ENCODE measurements at regions not wholly inside any gene's neighbourhood (a gene's known extent, or its start where the extent isn't known, plus 50 kb on each side); places are given as distances from the start of the nearest gene placed in this dataset.

DNA sequence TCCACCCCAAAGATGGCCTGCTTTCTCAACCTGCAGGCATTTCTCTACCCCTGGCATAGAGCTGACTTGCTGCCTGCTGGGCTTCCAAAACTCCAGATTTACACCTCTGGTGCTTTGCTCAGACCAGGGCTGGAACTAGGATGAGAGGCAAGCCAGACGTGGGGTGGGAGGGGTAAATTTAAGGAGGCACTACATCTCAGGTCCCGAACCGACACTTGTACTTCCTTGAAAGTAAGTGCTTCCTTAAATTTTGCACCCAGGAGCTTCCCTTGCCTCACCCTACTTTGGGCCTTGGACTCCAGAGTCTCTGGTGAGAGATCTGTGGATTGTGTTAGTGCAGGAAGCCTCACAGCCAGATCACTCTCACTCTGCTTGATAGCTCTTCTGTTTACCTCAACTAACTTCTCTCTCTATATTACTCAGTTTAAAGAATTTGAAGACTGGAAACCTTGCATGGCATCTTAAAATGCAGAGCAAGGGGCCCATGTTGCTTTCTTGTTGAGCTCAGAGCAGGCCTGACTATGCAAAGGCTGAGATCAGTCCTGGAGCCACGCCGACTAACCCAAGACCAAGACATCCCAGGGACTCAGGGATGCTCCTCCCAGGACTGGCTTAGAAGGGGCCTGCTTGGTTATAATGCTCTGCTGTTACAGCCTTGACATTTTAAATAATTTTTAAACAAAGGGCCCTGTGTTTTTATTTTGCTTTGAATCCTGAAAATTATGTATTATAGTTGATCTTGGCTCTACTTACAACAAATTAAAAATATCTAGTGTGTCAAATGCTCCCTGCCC lies 145.0 kb upstream of the LEF1 start:
- H3K27ac ChIP-seq (ENCODE audit: extremely low read length, insufficient read depth, low read length), result no peak overlapping the region
- DNase-seq (ENCODE audit: low spot score) (no peak), FAIRE-seq (no peak), ATAC-seq (no peak)
- WGBS (ENCODE audit: low lambda C conversion rate), result 23% methylated on average over 5 of the region's 5 CpGs
- no peaks in the 10 kb centered on the region for H3K27me3 ChIP-seq (ENCODE audit: control insufficient read depth in 1 of 2, insufficient read depth in 2 of 2, low read length in 2 of 2)
- in situ Hi-C loops (cut with HindIII; ENCODE audit: extremely low pct_ligation_motif_present, low pct_unique_long_range_greater_than_20kb) (no loop called here), intact Hi-C loops (cut with micrococcal nuclease; ENCODE audit: unreplicated experiment) (no loop called here)
- no peaks in the 10 kb centered on the region for H3K4me1 ChIP-seq (ENCODE audit: insufficient read depth, low read length)
- no TSS peak for BruUV-seq (replicated peaks)
- POLR2A ChIA-PET, result no interaction called here
- no peak overlapping the region for H3K4me2 ChIP-seq (ENCODE audit: low read depth, low read length)
- H4K20me1 ChIP-seq (ENCODE audit: insufficient read depth, low read length), result no peaks in the 10 kb centered on the region
- no peaks in the 10 kb centered on the region for H3K79me2 ChIP-seq (ENCODE audit: insufficient read depth, low read length)
- no peaks in the 10 kb centered on the region for H3K9me3 ChIP-seq (ENCODE audit: low read length)
- no peak overlapping the region for H3K9ac ChIP-seq (ENCODE audit: insufficient read depth, low read depth, low read length)
- H3K36me3 ChIP-seq (replicated peaks in 1 of 2; ENCODE audit: control insufficient read depth in 1 of 2, insufficient read depth in 2 of 2, low read length in 2 of 2), result no peaks in the 10 kb centered on the region
- no peak for TF ChIP-seq GFI1 (CRISPR knock-in tag; IDR thresholded peaks at IDR 0.05; ENCODE audit: borderline replicate concordance)
- TF ChIP-seq, protein P1, sequence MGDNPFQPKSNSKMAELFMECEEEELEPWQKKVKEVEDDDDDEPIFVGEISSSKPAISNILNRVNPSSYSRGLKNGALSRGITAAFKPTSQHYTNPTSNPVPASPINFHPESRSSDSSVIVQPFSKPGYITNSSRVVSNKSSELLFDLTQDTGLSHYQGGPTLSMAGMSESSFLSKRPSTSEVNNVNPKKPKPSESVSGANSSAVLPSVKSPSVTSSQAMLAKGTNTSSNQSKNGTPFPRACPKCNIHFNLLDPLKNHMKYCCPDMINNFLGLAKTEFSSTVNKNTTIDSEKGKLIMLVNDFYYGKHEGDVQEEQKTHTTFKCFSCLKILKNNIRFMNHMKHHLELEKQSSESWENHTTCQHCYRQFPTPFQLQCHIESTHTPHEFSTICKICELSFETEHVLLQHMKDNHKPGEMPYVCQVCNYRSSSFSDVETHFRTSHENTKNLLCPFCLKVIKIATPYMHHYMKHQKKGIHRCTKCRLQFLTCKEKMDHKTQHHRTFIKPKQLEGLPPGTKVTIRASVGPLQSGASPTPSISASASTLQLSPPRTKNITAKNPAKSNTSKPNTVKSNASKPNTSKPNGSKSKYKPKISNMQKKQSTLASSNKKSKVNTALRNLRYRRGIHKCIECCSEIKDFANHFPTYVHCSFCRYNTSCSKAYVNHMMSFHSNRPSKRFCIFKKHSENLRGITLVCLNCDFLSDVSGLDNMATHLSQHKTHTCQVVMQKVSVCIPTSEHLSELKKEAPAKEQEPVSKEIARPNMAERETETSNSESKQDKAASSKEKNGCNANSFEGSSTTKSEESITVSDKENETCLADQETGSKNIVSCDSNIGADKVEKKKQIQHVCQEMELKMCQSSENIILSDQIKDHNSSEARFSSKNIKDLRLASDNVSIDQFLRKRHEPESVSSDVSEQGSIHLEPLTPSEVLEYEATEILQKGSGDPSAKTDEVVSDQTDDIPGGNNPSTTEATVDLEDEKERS (CRISPR knock-in tag; IDR thresholded peaks at IDR 0.05), result no peak
- TF ChIP-seq GMEB2 (CRISPR knock-in tag; IDR thresholded peaks at IDR 0.05; ENCODE audit: low read depth), result no peak
- no peak for TF ChIP-seq THAP9 (CRISPR knock-in tag; IDR thresholded peaks at IDR 0.05; ENCODE audit: borderline replicate concordance)
- TF ChIP-seq PLRG1 (conservative IDR thresholded peaks at IDR 0.05), result no peak
- TF ChIP-seq ZNF777 (CRISPR knock-in tag; IDR thresholded peaks at IDR 0.05), result no peak
- TF ChIP-seq RFXANK (CRISPR knock-in tag; IDR thresholded peaks at IDR 0.05), result no peak
- TF ChIP-seq, protein P2, sequence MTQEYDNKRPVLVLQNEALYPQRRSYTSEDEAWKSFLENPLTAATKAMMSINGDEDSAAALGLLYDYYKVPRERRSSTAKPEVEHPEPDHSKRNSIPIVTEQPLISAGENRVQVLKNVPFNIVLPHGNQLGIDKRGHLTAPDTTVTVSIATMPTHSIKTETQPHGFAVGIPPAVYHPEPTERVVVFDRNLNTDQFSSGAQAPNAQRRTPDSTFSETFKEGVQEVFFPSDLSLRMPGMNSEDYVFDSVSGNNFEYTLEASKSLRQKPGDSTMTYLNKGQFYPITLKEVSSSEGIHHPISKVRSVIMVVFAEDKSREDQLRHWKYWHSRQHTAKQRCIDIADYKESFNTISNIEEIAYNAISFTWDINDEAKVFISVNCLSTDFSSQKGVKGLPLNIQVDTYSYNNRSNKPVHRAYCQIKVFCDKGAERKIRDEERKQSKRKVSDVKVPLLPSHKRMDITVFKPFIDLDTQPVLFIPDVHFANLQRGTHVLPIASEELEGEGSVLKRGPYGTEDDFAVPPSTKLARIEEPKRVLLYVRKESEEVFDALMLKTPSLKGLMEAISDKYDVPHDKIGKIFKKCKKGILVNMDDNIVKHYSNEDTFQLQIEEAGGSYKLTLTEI (CRISPR knock-in tag; conservative IDR thresholded peaks at IDR 0.05), result no peak
- no peak overlapping the region for H3K4me3 ChIP-seq (replicated peaks in 1 of 3; ENCODE audit: insufficient read depth in 1 of 3, low read depth in 2 of 3, low read length in 3 of 3)
- CTCF ChIA-PET (ENCODE audit: low intra/inter-chr PET ratio, low total read pairs), result no interaction called here
- H2AFZ ChIP-seq (ENCODE audit: low read length), result no peak overlapping the region
